ENCODE measurements at regions not wholly inside any gene's neighbourhood (a gene's known extent, or its start where the extent isn't known, plus 50 kb on each side); places are given as distances from the start of the nearest gene placed in this dataset.

- peak overlapping the region; percentile 88 for H3K27ac Mint-ChIP-seq (ENCODE audit: unreplicated experiment)
- peak overlapping the region; percentile 23 for H3K4me3 Mint-ChIP-seq (ENCODE audit: unreplicated experiment)
- peaks cover 5% of the 10 kb centered on the region for H3K36me3 Mint-ChIP-seq (ENCODE audit: low read depth)
These were observed 319.4 kb downstream of the TGFB2 start for GRCh38 chr1:218664385-218665170.

GRCh38 chr1:218665221-218665620, 320.1 kb downstream of the TGFB2 start:
- peaks cover 56% of the 10 kb centered on the region for H3K4me1 Mint-ChIP-seq (ENCODE audit: low read depth)
- peaks cover 10% of the 10 kb centered on the region for H3K9me3 Mint-ChIP-seq (ENCODE audit: low read depth)
- H3K27ac Mint-ChIP-seq (ENCODE audit: unreplicated experiment), result peak overlapping the region; percentile 88
- H3K36me3 Mint-ChIP-seq (ENCODE audit: low read depth), result peaks cover 6% of the 10 kb centered on the region
- H3K4me3 Mint-ChIP-seq (ENCODE audit: unreplicated experiment), result peak overlapping the region; percentile 23
- H3K27me3 Mint-ChIP-seq (ENCODE audit: low read depth), result no peaks in the 10 kb centered on the region
- TF ChIP-seq CTCF (IDR thresholded peaks at IDR 0.05), result no peak
- no peak for DNase-seq (ENCODE audit: low spot score)

More at GRCh38 chr1:218664385-218665170, 319.4 kb downstream of the TGFB2 start:
- no peak for TF ChIP-seq CTCF (IDR thresholded peaks at IDR 0.05)
- Mint-ChIP-seq H3K4me1 (ENCODE audit: low read depth) (peaks cover 59% of the 10 kb centered on the region), H3K27me3 (ENCODE audit: low read depth) (no peaks in the 10 kb centered on the region), H3K9me3 (ENCODE audit: low read depth) (peaks cover 10% of the 10 kb centered on the region)
- no peak for DNase-seq (ENCODE audit: low spot score)

- H3K4me3 Mint-ChIP-seq (ENCODE audit: unreplicated experiment), result no peak overlapping the region
- H3K27me3 Mint-ChIP-seq (ENCODE audit: low read depth), result no peaks in the 10 kb centered on the region
- no peak for DNase-seq (ENCODE audit: low spot score)
These were observed 321.1 kb downstream of the TGFB2 start for GRCh38 chr1:218666263-218666662.

GRCh38 chr1:218667781-218668516, 322.8 kb downstream of the TGFB2 start:
- Mint-ChIP-seq H3K9me3 (ENCODE audit: low read depth) (peaks cover 19% of the 10 kb centered on the region), H3K36me3 (ENCODE audit: low read depth) (peaks cover 7% of the 10 kb centered on the region), H3K27me3 (ENCODE audit: low read depth) (no peaks in the 10 kb centered on the region), H3K4me3 (ENCODE audit: unreplicated experiment) (no peak overlapping the region), H3K27ac (ENCODE audit: unreplicated experiment) (no peak overlapping the region), H3K4me1 (ENCODE audit: low read depth) (peaks cover 51% of the 10 kb centered on the region)
- no peak for DNase-seq (ENCODE audit: low spot score)
- no peak for TF ChIP-seq CTCF (IDR thresholded peaks at IDR 0.05)

More at GRCh38 chr1:218666263-218666662, 321.1 kb downstream of the TGFB2 start:
- H3K4me1 Mint-ChIP-seq (ENCODE audit: low read depth), result peaks cover 49% of the 10 kb centered on the region
- peaks cover 18% of the 10 kb centered on the region for H3K9me3 Mint-ChIP-seq (ENCODE audit: low read depth)
- no peak overlapping the region for H3K27ac Mint-ChIP-seq (ENCODE audit: unreplicated experiment)
- TF ChIP-seq CTCF (IDR thresholded peaks at IDR 0.05), result no peak
- H3K36me3 Mint-ChIP-seq (ENCODE audit: low read depth), result peaks cover 8% of the 10 kb centered on the region

- Mint-ChIP-seq H3K27ac (ENCODE audit: unreplicated experiment) (no peak overlapping the region), H3K9me3 (ENCODE audit: low read depth) (peaks cover 15% of the 10 kb centered on the region), H3K4me3 (ENCODE audit: unreplicated experiment) (no peak overlapping the region), H3K36me3 (ENCODE audit: low read depth) (peaks cover 6% of the 10 kb centered on the region), H3K27me3 (ENCODE audit: low read depth) (no peaks in the 10 kb centered on the region), H3K4me1 (ENCODE audit: low read depth) (peaks cover 58% of the 10 kb centered on the region)
- no peak for DNase-seq (ENCODE audit: low spot score)
- no peak for TF ChIP-seq CTCF (IDR thresholded peaks at IDR 0.05)
These were observed 324.3 kb downstream of the TGFB2 start for GRCh38 chr1:218669431-218669830.

Measured in chondrocyte (in vitro differentiated cells).